Testis (tissue), 2 donors: ENCODE measurements at regions not wholly inside any gene's neighbourhood (a gene's known extent, or its start where the extent isn't known, plus 50 kb on each side); places are given as distances from the start of the nearest gene placed in this dataset.

ENCODE experiments used
- DNase-seq: peaks from one replicate; pipeline ENCODE4 v3.0.0-alpha.2; 2019
- H3K27ac ChIP-seq, 2 donors: fragments of 200-600 bp; sonication (generic); one replicate each; pipeline ENCODE4 v1.5.1; 2019
- H3K27me3 ChIP-seq: fragments of 200-600 bp; sonication (generic); one replicate; pipeline ENCODE4 v1.5.1; 2019
- H3K36me3 ChIP-seq: fragments of 200-600 bp; sonication (generic); one replicate; pipeline ENCODE4 v1.5.1; 2017; ENCODE audit warnings: low read depth; ENCODE audit errors: missing control alignments
- H3K4me1 ChIP-seq: fragments of 200-600 bp; sonication (generic); one replicate; pipeline ENCODE4 v1.5.1; 2019
- H3K4me3 ChIP-seq, 2 donors: fragments of 200-600 bp; sonication (generic); one replicate each; pipeline ENCODE4 v1.5.1; 2017 to 2019
- H3K9me3 ChIP-seq: fragments of 200-600 bp; sonication (generic); one replicate; pipeline ENCODE4 v1.5.1; 2017
- CTCF ChIP-seq, 3 experiments: fragments of 450-650 bp in 2 of 3; fragments of 200-600 bp in 1 of 3; sonication (generic) in 1 of 3; IDR thresholded peaks; one replicate each; pipeline ENCODE4 v1.5.1; 2016 to 2019; ENCODE audit warnings: antibody characterized with exemption in 3 of 3, mild to moderate bottlenecking in 2 of 3, moderate library complexity in 1 of 3
- POLR2A ChIP-seq: fragments of 450-650 bp; IDR thresholded peaks from one replicate; pipeline ENCODE4 v1.6.1; 2017; ENCODE audit warnings: antibody characterized with exemption, mild to moderate bottlenecking, moderate library complexity
- WGBS, 2 donors: methylation state at CpG; one replicate each; pipeline ENCODE4 v1.1.5; 2018; 5-methylcytosine and 5-hydroxymethylcytosine counted together
- intact Hi-C: fragments of 100-400 bp; cut with DNase I; formaldehyde crosslinking; loops from one replicate; pipeline ENCODE4 v1.15.1; 2023; ENCODE audit warnings: low total_unique reads

DNA sequence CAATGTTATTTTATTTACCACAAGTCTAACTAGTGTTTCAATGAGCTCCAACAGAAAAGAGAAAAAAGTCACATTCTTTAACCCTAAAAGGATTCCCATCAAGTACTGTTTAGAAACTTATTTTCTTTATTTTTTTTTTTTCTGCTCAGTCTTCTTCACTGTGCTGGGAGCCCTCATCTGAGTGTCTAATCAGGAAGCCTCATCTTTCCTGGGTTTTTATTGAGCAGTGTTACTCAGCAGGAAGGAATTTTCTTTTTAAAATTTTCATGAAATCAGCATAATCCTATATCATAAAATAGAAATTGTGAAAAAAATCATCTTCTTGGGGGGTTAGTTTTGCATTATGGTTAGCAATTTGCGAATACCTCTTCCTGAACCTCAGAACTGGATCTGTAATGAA, 453.8 kb downstream of the CDH2 start:
- Histone ChIP-seq H3K9me3 (no peaks in the 10 kb centered on the region), H3K4me3 (no peak overlapping the region), H3K27ac (no peak overlapping the region), H3K27me3 (no peaks in the 10 kb centered on the region), H3K36me3 (no peaks in the 10 kb centered on the region), H3K4me1 (no peaks in the 10 kb centered on the region)
- TF ChIP-seq POLR2A, result no peak
- no peak for TF ChIP-seq CTCF (IDR thresholded peaks at IDR 0.05)
- WGBS, 2 donors, result 84 to 86% methylated on average over 1 of the region's 1 CpG
- DNase-seq, result no peak
- intact Hi-C loops, result no loop called here

GRCh38 chr18:27719680-27720079, 457.2 kb downstream of the CDH2 start:
- Histone ChIP-seq H3K36me3 (no peaks in the 10 kb centered on the region), H3K27ac (no peak overlapping the region), H3K4me3 (no peak overlapping the region), H3K4me1 (no peaks in the 10 kb centered on the region), H3K9me3 (no peaks in the 10 kb centered on the region), H3K27me3 (no peaks in the 10 kb centered on the region)
- TF ChIP-seq POLR2A (no peak), CTCF (IDR thresholded peaks at IDR 0.05) (no peak)
- intact Hi-C loops, result no loop called here
- WGBS, 2 donors, result 86 to 88% methylated on average over 6 of the region's 6 CpGs
- no peak for DNase-seq

- WGBS, 2 donors, result 93 to 95% methylated on average over 3 of the region's 3 CpGs
- no peak for DNase-seq
Measured at GRCh38 chr18:27717816-27718215, 459.1 kb downstream of the CDH2 start.

GRCh38 chr18:27717250-27717649, 459.7 kb downstream of the CDH2 start:
- H3K4me3 ChIP-seq, result no peak overlapping the region
- H3K27me3 ChIP-seq, result no peaks in the 10 kb centered on the region
- H3K9me3 ChIP-seq, result no peaks in the 10 kb centered on the region
- 90 to 96% methylated on average over 4 of the region's 4 CpGs for WGBS, 2 donors
- no peak for DNase-seq
- H3K4me1 ChIP-seq, result no peaks in the 10 kb centered on the region
- H3K27ac ChIP-seq, result no peak overlapping the region
- intact Hi-C loops, result no loop called here
- no peak for TF ChIP-seq CTCF (IDR thresholded peaks at IDR 0.05)
- TF ChIP-seq POLR2A, result no peak
- H3K36me3 ChIP-seq, result no peaks in the 10 kb centered on the region

More at GRCh38 chr18:27717816-27718215, 459.1 kb downstream of the CDH2 start:
- H3K27ac ChIP-seq, result no peak overlapping the region
- intact Hi-C loops, result no loop called here
- no peak overlapping the region for H3K4me3 ChIP-seq
- no peaks in the 10 kb centered on the region for H3K27me3 ChIP-seq
- no peaks in the 10 kb centered on the region for H3K36me3 ChIP-seq
- H3K9me3 ChIP-seq, result no peaks in the 10 kb centered on the region
- TF ChIP-seq CTCF (IDR thresholded peaks at IDR 0.05), result no peak
- no peak for TF ChIP-seq POLR2A
- no peaks in the 10 kb centered on the region for H3K4me1 ChIP-seq

- Histone ChIP-seq H3K4me1 (no peaks in the 10 kb centered on the region), H3K27me3 (no peaks in the 10 kb centered on the region), H3K27ac (no peak overlapping the region), H3K9me3 (no peaks in the 10 kb centered on the region), H3K36me3 (no peaks in the 10 kb centered on the region), H3K4me3 (no peak overlapping the region)
- no peak for DNase-seq
- intact Hi-C loops, result no loop called here
- WGBS, 2 donors, result 91 to 95% methylated on average over 3 of the region's 3 CpGs
- TF ChIP-seq POLR2A (no peak), CTCF (IDR thresholded peaks at IDR 0.05) (no peak)
Measured at GRCh38 chr18:27715751-27716150, 461.2 kb downstream of the CDH2 start.
